Keratinocyte (primary cell): ENCODE measurements at regions not wholly inside any gene's neighbourhood (a gene's known extent, or its start where the extent isn't known, plus 50 kb on each side); places are given as distances from the start of the nearest gene placed in this dataset.
A peak's percentile ranks its signal among the peaks of the same experiment; 100 is the strongest.

Source experiments
- DNase-seq: peaks from one replicate; pipeline ENCODE4 v3.0.0-alpha.2; 2011; ENCODE audit warnings: low read depth, missing footprints, low spot score
- FAIRE-seq: peaks from 2 replicates; lab custom pipeline; 2011; peaks lifted over from hg19 to GRCh38; lab: Jason Lieb, UNC
- H2AFZ ChIP-seq: 2 replicates; pipeline ENCODE4 v1.6.0; 2012; ENCODE audit warnings: low read length, control low read depth, inconsistent platforms; ENCODE audit not compliant: control insufficient read depth
- H3K27ac ChIP-seq: 2 replicates; pipeline ENCODE4 v1.5.1; 2011; ENCODE audit warnings: low read length; ENCODE audit not compliant: control insufficient read depth, insufficient read depth
- H3K27me3 ChIP-seq: 3 replicates; pipeline ENCODE4 v1.6.0; 2011; ENCODE audit warnings: low read length; ENCODE audit not compliant: control insufficient read depth, insufficient read depth; ENCODE audit errors: extremely low read depth
- H3K36me3 ChIP-seq, 2 experiments: 2 replicates in 1 of 2; 3 replicates in 1 of 2; pipeline ENCODE4 v1.5.1; 2011; ENCODE audit warnings: low read length in 2 of 2, mild to moderate bottlenecking in 1 of 2; ENCODE audit not compliant: control insufficient read depth in 2 of 2, insufficient read depth in 2 of 2; ENCODE audit errors: extremely low read depth in 1 of 2
- H3K4me1 ChIP-seq: 3 replicates; pipeline ENCODE4 v1.5.1; 2011; ENCODE audit warnings: low read length; ENCODE audit not compliant: control insufficient read depth, insufficient read depth; ENCODE audit errors: extremely low read depth
- H3K4me2 ChIP-seq: 3 replicates; pipeline ENCODE4 v1.6.0; 2011; ENCODE audit warnings: low read depth, low read length; ENCODE audit not compliant: control insufficient read depth, insufficient read depth; ENCODE audit errors: extremely low read depth
- H3K4me3 ChIP-seq, 3 experiments: fragments of 200-600 bp in 1 of 3; sonication (generic) in 1 of 3; 2 replicates in 2 of 3; 3 replicates in 1 of 3; pipeline ENCODE4 v1.5.1; 2011 to 2016; ENCODE audit warnings: low read length in 3 of 3, mild to moderate bottlenecking in 3 of 3, control low read depth in 2 of 3, inconsistent platforms in 1 of 3, low read depth in 1 of 3, mixed read lengths in 1 of 3, mixed run types in 1 of 3, moderate library complexity in 1 of 3; ENCODE audit not compliant: control insufficient read depth in 2 of 3, insufficient read depth in 2 of 3; ENCODE audit errors: extremely low read depth in 1 of 3
- H3K79me2 ChIP-seq: 2 replicates; pipeline ENCODE4 v1.6.0; 2012; ENCODE audit warnings: low read length; ENCODE audit not compliant: control insufficient read depth, insufficient read depth
- H3K9ac ChIP-seq: 3 replicates; pipeline ENCODE4 v1.6.0; 2011; ENCODE audit warnings: low read length; ENCODE audit not compliant: control insufficient read depth, insufficient read depth; ENCODE audit errors: extremely low read depth
- H3K9me1 ChIP-seq: 3 replicates; pipeline ENCODE4 v1.6.0; 2011; ENCODE audit warnings: low read length; ENCODE audit not compliant: control insufficient read depth, insufficient read depth; ENCODE audit errors: extremely low read depth
- H3K9me3 ChIP-seq: 2 replicates; pipeline ENCODE4 v1.5.1; 2012; ENCODE audit warnings: low read depth, low read length; ENCODE audit not compliant: control insufficient read depth
- H4K20me1 ChIP-seq: 3 replicates; pipeline ENCODE4 v1.6.0; 2011; ENCODE audit warnings: low read length; ENCODE audit not compliant: control insufficient read depth, insufficient read depth; ENCODE audit errors: extremely low read depth
- CTCF ChIP-seq, 3 experiments: IDR thresholded peaks in 1 of 3; conservative IDR thresholded peaks in 1 of 3; optimal IDR thresholded peaks in 1 of 3; 2 replicates in 2 of 3; 3 replicates in 1 of 3; pipeline versions ENCODE3 to v1.5.1; 2011; ENCODE audit warnings: low read length in 3 of 3, mild to moderate bottlenecking in 3 of 3, moderate library complexity in 2 of 3, control low read depth in 1 of 3, inconsistent platforms in 1 of 3; ENCODE audit not compliant: insufficient read depth in 2 of 3; ENCODE audit errors: extremely low read depth in 1 of 3
- EZH2 ChIP-seq: IDR thresholded peaks from one replicate; pipeline ENCODE4 v1.6.1; 2012; ENCODE audit warnings: inconsistent platforms, mild to moderate bottlenecking, low read length, moderate library complexity
- dilution Hi-C: fragments of 300-500 bp; cut with MboI; formaldehyde crosslinking; loops from one replicate; pipeline ENCODE4 v1.7.0; 2020; ENCODE audit warnings: low sequenced_read_pairs; ENCODE audit not compliant: extremely low pct_ligation_motif_present

GRCh38 chr9:102106439-102106838, 368.0 kb upstream of the GRIN3A start:
- Histone ChIP-seq H3K4me2 (no peak overlapping the region), H3K79me2 (no peaks in the 10 kb centered on the region), H4K20me1 (no peaks in the 10 kb centered on the region), H3K27me3 (no peaks in the 10 kb centered on the region), H3K9me1 (no peaks in the 10 kb centered on the region), H3K9ac (no peak overlapping the region), H3K4me1 (no peaks in the 10 kb centered on the region), H3K36me3 (no peaks in the 10 kb centered on the region), H2AFZ (no peak overlapping the region), H3K27ac (no peak overlapping the region), H3K9me3 (no peaks in the 10 kb centered on the region), H3K4me3 (no peak overlapping the region)
- dilution Hi-C loops: no loop called here
- DNase-seq (no peak), FAIRE-seq (no peak)
- TF ChIP-seq EZH2: no peak
- no peak for TF ChIP-seq CTCF (optimal IDR thresholded peaks at IDR 0.05 in 1 of 3, IDR thresholded peaks at IDR 0.05 in 1 of 3, conservative IDR thresholded peaks at IDR 0.05 in 1 of 3; ENCODE audit: extremely low read depth in 1 of 3, insufficient read depth in 2 of 3, low read length in 3 of 3)

DNA sequence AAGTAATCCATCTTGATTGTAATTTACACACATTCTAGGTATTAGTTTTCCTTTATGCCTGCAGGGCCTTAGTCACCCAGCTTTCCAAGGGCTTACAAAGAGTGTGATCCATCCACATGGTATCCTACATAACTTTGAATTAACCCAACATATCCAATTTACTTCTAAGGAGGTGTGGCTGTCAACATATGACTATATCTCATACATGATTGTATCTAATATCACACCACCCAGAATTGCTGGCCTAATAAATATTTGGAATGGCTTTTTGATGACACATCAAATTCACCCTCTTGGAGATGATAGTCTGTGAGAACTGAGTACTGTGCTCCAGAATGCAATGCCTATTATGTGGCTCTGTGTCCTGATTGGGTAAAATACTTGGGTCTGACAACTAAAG, 363.3 kb upstream of the GRIN3A start:
- Histone ChIP-seq H3K79me2 (no peaks in the 10 kb centered on the region), H3K36me3 (no peaks in the 10 kb centered on the region), H3K9me1 (no peaks in the 10 kb centered on the region), H3K9ac (no peak overlapping the region), H3K27me3 (no peaks in the 10 kb centered on the region), H2AFZ (no peak overlapping the region), H3K9me3 (no peaks in the 10 kb centered on the region), H3K4me1 (no peaks in the 10 kb centered on the region), H3K4me2 (no peak overlapping the region), H4K20me1 (no peaks in the 10 kb centered on the region), H3K27ac (no peak overlapping the region), H3K4me3 (no peak overlapping the region)
- DNase-seq: peak; percentile 26
- FAIRE-seq: no peak
- TF ChIP-seq CTCF (optimal IDR thresholded peaks at IDR 0.05 in 1 of 3, IDR thresholded peaks at IDR 0.05 in 1 of 3, conservative IDR thresholded peaks at IDR 0.05 in 1 of 3; ENCODE audit: extremely low read depth in 1 of 3, insufficient read depth in 2 of 3, low read length in 3 of 3) (no peak), EZH2 (no peak)
- dilution Hi-C loops: no loop called here
